Peyer's patch (tissue), 4 donors: ENCODE measurements at regions not wholly inside any gene's neighbourhood (a gene's known extent, or its start where the extent isn't known, plus 50 kb on each side); places are given as distances from the start of the nearest gene placed in this dataset.

ENCODE experiments used
- CTCF ChIP-seq, 6 experiments: fragments of 450-650 bp in 4 of 6; fragments of 200-600 bp in 2 of 6; sonication (generic) in 1 of 6; IDR thresholded peaks; one replicate each; pipeline ENCODE4 v1.5.1; 2017 to 2019; ENCODE audit warnings: antibody characterized with exemption in 6 of 6, mild to moderate bottlenecking in 3 of 6, moderate library complexity in 1 of 6
- POLR2A ChIP-seq, 2 donors: fragments of 450-650 bp; IDR thresholded peaks; one replicate each; pipeline ENCODE4 v1.5.1; 2017; ENCODE audit warnings: antibody characterized with exemption in 2 of 2, mild to moderate bottlenecking in 2 of 2, moderate library complexity in 2 of 2

GRCh38 chr1:209172286-209172685 is 411.2 kb upstream of the CAMK1G start:
- no peak for TF ChIP-seq CTCF (IDR thresholded peaks at IDR 0.05)
- TF ChIP-seq POLR2A (IDR thresholded peaks at IDR 0.05) = no peak
